ENCODE measurements at regions not wholly inside any gene's neighbourhood (a gene's known extent, or its start where the extent isn't known, plus 50 kb on each side); places are given as distances from the start of the nearest gene placed in this dataset.
A peak's percentile ranks its signal among the peaks of the same experiment; 100 is the strongest.
"Not testable (repeated sequence)": the region's sequence is repeated elsewhere in the genome, so short reads cannot be mapped to it uniquely, and the experiment has no call there.

- CTCF ChIA-PET, result interaction anchor here (0.6 kb wide), 1 partner anchor 173 kb away, joined by 3 read pairs; no protein-coding TSS in a partner anchor
- H3K9me3 Mint-ChIP-seq (ENCODE audit: low read depth, unreplicated experiment), result peaks cover 3% of the 10 kb centered on the region
- intact Hi-C loops (cut with micrococcal nuclease; ENCODE audit: unreplicated experiment), result no loop called here
- TF ChIP-seq CTCF (IDR thresholded peaks at IDR 0.05; ENCODE audit: unreplicated experiment), result no peak
- DNase-seq, result no peak
- H3K27ac Mint-ChIP-seq (ENCODE audit: unreplicated experiment), result no peak overlapping the region
- H3K4me1 Mint-ChIP-seq (ENCODE audit: low read depth, unreplicated experiment), result peaks cover 7% of the 10 kb centered on the region
- no TSS peak for BruUV-seq (replicated peaks)
- no peak overlapping the region for H3K4me3 Mint-ChIP-seq (ENCODE audit: low read depth, unreplicated experiment)
- peaks cover 7% of the 10 kb centered on the region for H3K36me3 Mint-ChIP-seq (ENCODE audit: insufficient read depth, unreplicated experiment)
- H3K27me3 Mint-ChIP-seq (ENCODE audit: unreplicated experiment), result no peaks in the 10 kb centered on the region
Observed at GRCh38 chr10:133014416-133015210, 72.2 kb upstream of the CFAP46 start.

GRCh38 chr10:133013463-133013862 is 71.1 kb upstream of the CFAP46 start:
- H3K36me3 Mint-ChIP-seq (ENCODE audit: insufficient read depth, unreplicated experiment), result peaks cover 7% of the 10 kb centered on the region
- peak overlapping the region; percentile 81 for H3K27ac Mint-ChIP-seq (ENCODE audit: unreplicated experiment)
- H3K9me3 Mint-ChIP-seq (ENCODE audit: low read depth, unreplicated experiment), result peaks cover 3% of the 10 kb centered on the region
- BruUV-seq (replicated peaks), result no TSS peak
- H3K4me1 Mint-ChIP-seq (ENCODE audit: low read depth, unreplicated experiment), result peaks cover 7% of the 10 kb centered on the region
- H3K4me3 Mint-ChIP-seq (ENCODE audit: low read depth, unreplicated experiment), result no peak overlapping the region
- intact Hi-C loops (cut with micrococcal nuclease; ENCODE audit: unreplicated experiment), result no loop called here
- CTCF ChIA-PET, result no interaction called here
- TF ChIP-seq CTCF (IDR thresholded peaks at IDR 0.05; ENCODE audit: unreplicated experiment), result no peak
- no peaks in the 10 kb centered on the region for H3K27me3 Mint-ChIP-seq (ENCODE audit: unreplicated experiment)
- peak; percentile 63 for DNase-seq

GRCh38 chr10:133012573-133013359 is 70.4 kb upstream of the CFAP46 start:
- BruUV-seq (replicated peaks), result no TSS peak
- no peak for DNase-seq
- intact Hi-C loops (cut with micrococcal nuclease; ENCODE audit: unreplicated experiment), result no loop called here
- H3K27me3 Mint-ChIP-seq (ENCODE audit: unreplicated experiment), result no peaks in the 10 kb centered on the region
- peaks cover 7% of the 10 kb centered on the region for H3K36me3 Mint-ChIP-seq (ENCODE audit: insufficient read depth, unreplicated experiment)
- CTCF ChIA-PET, result no interaction called here
- H3K4me3 Mint-ChIP-seq (ENCODE audit: low read depth, unreplicated experiment), result no peak overlapping the region
- H3K27ac Mint-ChIP-seq (ENCODE audit: unreplicated experiment), result peak overlapping the region; percentile 81
- no peak for TF ChIP-seq CTCF (IDR thresholded peaks at IDR 0.05; ENCODE audit: unreplicated experiment)
- H3K9me3 Mint-ChIP-seq (ENCODE audit: low read depth, unreplicated experiment), result peaks cover 3% of the 10 kb centered on the region
- H3K4me1 Mint-ChIP-seq (ENCODE audit: low read depth, unreplicated experiment), result peaks cover 7% of the 10 kb centered on the region

- CTCF ChIA-PET, result no interaction called here
- H3K27me3 Mint-ChIP-seq (ENCODE audit: unreplicated experiment), result no peaks in the 10 kb centered on the region
- intact Hi-C loops (cut with micrococcal nuclease; ENCODE audit: unreplicated experiment), result no loop called here
- no peak for TF ChIP-seq CTCF (IDR thresholded peaks at IDR 0.05; ENCODE audit: unreplicated experiment)
- BruUV-seq (replicated peaks), result no TSS peak
- H3K4me1 Mint-ChIP-seq (ENCODE audit: low read depth, unreplicated experiment), result peaks cover 7% of the 10 kb centered on the region
- no peak overlapping the region for H3K4me3 Mint-ChIP-seq (ENCODE audit: low read depth, unreplicated experiment)
- peaks cover 7% of the 10 kb centered on the region for H3K36me3 Mint-ChIP-seq (ENCODE audit: insufficient read depth, unreplicated experiment)
- no peak overlapping the region for H3K27ac Mint-ChIP-seq (ENCODE audit: unreplicated experiment)
- peaks cover 3% of the 10 kb centered on the region for H3K9me3 Mint-ChIP-seq (ENCODE audit: low read depth, unreplicated experiment)
- DNase-seq, result no peak
Observed at GRCh38 chr10:133011882-133012281, 69.5 kb upstream of the CFAP46 start.

- DNase-seq; H3K27me3 Mint-ChIP-seq (ENCODE audit: unreplicated experiment); BruUV-seq (replicated peaks); H3K4me1 Mint-ChIP-seq (ENCODE audit: low read depth, unreplicated experiment); intact Hi-C loops (cut with micrococcal nuclease; ENCODE audit: unreplicated experiment); H3K36me3 Mint-ChIP-seq (ENCODE audit: insufficient read depth, unreplicated experiment); H3K9me3 Mint-ChIP-seq (ENCODE audit: low read depth, unreplicated experiment); CTCF ChIA-PET; H3K4me3 Mint-ChIP-seq (ENCODE audit: low read depth, unreplicated experiment); H3K27ac Mint-ChIP-seq (ENCODE audit: unreplicated experiment): not testable (repeated sequence)
Observed at GRCh38 chr10:133011393-133011792, 69.0 kb upstream of the CFAP46 start.

GRCh38 chr10:133010843-133011179 is 68.4 kb upstream of the CFAP46 start:
- H3K27me3 Mint-ChIP-seq (ENCODE audit: unreplicated experiment); H3K4me1 Mint-ChIP-seq (ENCODE audit: low read depth, unreplicated experiment); BruUV-seq (replicated peaks): not testable (repeated sequence)

More at GRCh38 chr10:133010843-133011179, 68.4 kb upstream of the CFAP46 start:
- H3K27ac Mint-ChIP-seq (ENCODE audit: unreplicated experiment); H3K36me3 Mint-ChIP-seq (ENCODE audit: insufficient read depth, unreplicated experiment); H3K4me3 Mint-ChIP-seq (ENCODE audit: low read depth, unreplicated experiment); H3K9me3 Mint-ChIP-seq (ENCODE audit: low read depth, unreplicated experiment); CTCF ChIA-PET; DNase-seq; intact Hi-C loops (cut with micrococcal nuclease; ENCODE audit: unreplicated experiment): not testable (repeated sequence)
